Fibroblast of skin of left quadriceps (primary cell): ENCODE measurements at regions not wholly inside any gene's neighbourhood (a gene's known extent, or its start where the extent isn't known, plus 50 kb on each side); places are given as distances from the start of the nearest gene placed in this dataset.
"Not testable (repeated sequence)": the region's sequence is repeated elsewhere in the genome, so short reads cannot be mapped to it uniquely, and the experiment has no call there.

ENCODE experiments used
- DNase-seq, 2 experiments: peaks; one replicate each; pipeline ENCODE4 v3.0.0-alpha.2; 2013; ENCODE audit warnings: low read depth in 2 of 2

DNA sequence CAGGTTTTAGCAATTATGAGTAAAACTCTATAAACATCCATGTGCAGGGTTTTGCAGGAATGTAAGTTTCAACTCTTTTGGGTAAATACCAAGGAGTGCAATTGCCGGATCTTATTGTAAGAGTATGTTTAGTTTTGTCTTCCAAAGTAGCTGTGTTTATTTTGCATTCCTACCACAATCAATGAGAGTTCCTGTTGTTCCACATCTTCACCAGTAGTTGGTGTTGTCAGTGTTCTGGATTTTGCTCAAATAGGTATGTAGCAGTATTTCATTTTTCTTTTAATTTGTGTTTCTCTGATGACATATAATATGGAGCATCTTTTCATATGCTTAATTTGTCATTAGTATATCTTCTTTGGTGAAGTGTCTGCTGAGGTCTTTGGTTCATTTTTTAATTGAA is 185.1 kb upstream of the GALNT15 start:
- DNase-seq = no peak

DNA sequence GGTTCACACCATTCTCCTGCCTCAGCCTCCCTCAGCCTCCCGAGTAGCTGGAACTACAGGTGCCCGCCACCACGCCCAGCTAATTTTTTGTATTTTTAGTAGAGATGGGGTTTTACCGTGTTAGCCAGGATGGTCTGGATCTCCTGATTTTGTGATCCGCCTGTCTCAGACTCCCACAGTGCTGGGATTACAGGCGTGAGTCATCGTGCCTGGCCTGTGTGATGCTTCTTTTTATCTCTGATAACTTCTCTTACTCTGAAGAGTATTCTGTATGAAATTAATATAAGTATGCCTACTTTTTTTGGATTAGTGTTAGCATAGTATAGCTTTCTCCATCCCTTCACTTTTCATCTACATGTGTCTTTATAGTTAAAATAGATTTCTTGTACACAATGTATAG is 180.8 kb upstream of the GALNT15 start:
- DNase-seq = not testable (repeated sequence)

DNA sequence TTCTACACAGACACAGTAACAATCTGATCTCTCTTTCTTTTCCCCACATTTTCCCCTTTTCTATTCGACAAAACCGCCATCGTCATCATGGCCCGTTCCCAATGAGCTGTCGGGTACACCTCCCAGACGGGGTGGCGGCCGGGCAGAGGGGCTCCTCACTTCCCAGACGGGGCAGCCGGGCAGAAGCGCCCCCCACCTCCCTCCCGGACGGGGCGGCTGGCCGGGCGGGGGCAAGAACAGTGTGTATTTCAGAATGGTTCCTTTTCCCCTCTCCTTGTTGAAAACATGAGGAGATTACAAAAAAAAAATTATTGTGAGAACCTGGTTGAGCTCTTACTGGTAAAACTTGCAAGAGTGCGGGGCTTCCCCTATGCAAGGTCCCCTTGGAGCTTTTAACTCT is 178.0 kb upstream of the GALNT15 start:
- not testable (repeated sequence) for DNase-seq

DNA sequence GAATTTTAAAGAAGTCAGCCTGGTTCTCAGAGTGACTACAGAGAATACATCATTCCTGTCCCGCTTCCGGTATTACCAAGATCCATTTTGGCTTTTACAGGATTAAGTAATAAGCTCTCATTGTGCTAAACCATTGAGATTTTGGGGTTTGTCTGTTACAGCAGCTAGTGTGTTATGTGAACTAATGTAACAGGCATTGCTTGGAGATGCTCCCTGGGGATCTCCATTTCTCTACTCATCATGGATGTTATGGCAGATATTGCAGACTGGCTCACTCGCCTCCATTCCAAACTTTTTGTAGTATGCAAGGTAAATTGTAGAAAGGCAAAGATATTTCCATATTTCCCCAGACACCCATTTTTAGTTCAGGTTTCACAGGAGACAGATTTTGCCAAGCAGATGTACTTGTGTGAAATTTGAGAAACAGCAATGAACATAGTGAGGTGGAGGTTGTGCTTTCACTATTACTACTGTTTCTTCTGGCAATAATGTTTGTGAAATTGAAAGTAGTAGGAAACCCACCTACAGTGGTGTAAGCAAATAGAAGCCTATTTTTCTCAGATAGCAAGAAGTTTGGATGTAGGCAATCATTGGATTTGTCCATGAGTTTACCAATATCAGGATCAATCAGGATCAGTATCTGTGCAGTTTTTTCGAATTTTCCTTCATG is 177.1 kb upstream of the GALNT15 start:
- no peak for DNase-seq

DNA sequence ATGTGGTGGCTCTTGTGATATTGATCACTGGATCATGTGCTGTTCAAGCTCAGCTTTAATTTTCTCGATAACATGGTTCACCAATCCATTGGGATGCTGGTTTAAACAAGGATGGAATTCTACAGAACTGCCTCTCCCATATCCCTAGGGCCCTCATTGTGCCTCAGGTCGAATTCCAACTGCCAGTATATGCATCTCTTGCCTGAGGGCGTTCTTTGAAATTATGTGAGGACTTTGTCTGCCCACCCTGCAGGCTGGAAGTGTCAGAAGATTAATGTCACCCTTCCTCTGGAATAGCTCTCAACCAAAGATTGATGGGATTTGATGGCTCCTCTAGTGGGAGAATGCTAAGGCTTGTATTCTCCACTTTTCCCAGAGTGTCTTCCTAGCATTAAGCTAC is 175.6 kb upstream of the GALNT15 start:
- no peak for DNase-seq

DNA sequence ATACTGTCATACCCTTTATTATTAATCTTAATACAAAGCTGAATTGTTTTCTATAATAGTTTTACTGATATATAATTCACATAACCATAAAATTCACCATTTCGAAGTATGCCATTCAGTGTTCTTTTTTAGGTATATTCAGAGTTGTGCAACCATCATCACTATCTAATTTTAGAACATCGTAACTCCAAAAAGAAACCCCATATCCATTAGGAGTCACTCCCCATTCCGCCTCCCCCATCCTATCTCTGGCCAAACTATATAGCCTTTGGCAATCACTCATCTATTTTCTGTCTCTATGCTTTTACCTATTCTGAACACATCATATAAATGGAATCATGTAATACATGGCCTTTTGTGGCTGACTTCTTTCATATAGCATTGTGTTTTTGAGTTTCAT is 169.7 kb upstream of the GALNT15 start:
- DNase-seq = no peak

DNA sequence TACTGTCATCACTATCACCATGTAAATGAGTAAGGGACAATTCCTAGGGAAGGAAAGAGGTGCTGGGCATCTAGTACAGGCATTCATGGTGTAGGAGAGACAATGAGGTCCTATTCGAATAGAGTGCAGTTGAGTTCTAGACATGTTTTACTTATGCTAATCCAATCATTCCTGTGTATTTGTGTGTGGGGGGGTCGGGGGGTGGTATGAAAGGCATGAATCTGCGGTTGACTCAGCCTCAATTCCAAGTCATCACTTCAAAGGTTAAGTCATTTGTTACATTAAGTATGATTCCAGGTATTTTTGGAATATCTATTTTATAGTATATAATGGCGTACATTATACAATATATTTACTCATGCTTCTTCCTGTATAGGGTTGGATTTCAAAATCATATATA is 163.1 kb upstream of the GALNT15 start:
- no peak for DNase-seq

DNA sequence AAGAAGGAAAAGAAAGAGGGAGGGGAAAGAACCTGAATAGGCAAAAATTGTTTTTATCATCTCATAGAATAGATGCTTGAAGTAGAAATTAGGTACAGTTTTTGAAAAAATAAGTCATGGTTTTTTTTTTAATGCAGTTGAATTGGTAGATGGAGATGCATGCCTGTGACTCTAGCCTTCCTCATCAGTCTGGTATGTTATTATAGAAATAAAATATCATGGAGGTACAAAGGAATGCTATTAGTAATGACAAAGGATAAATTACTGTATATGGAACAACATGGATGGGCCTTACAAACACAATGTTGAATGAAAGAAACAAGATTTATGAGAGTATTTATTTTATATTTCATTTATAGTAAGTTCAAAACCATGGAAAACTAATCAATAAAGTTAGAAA is 162.4 kb upstream of the GALNT15 start:
- DNase-seq = peak; percentile 51 to 61

DNA sequence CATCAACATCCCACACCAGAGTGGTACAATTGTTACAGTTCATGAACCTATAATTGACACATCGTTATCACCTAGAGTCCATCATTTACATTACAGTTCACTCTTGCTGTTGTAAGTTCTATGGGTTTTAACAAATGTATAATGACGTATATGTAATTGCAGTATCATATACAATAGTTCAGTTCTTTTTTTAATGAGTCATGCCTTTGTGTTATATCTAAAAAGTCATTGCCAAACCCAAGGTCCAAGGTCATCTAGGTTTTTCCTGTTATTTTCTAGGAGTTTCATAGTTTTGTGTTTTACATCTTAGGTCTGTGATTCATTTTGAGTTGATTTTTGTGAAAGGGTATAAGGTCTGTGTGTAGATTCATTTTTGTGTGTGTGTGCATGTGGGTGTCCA is 160.9 kb upstream of the GALNT15 start:
- DNase-seq = no peak

DNA sequence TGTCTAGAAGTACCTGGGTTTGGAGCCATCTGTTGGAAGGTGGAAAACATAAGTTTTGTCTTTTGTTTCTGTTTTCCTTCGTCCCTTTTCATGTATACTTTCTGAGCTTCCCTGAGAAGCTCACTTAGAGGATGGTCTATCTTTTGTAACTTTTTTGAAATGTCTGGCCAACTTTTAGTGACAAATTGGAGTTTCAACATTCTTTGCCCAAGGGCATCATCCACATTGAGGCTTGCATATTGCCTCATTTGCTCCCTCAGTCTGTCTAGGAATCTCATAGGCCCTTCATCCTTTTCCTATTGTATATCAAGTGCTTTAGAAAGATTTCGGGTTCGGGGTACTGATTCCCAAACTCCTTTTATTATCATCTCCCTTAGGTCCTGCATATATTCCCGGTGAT is 152.7 kb upstream of the GALNT15 start:
- not testable (repeated sequence) for DNase-seq

DNA sequence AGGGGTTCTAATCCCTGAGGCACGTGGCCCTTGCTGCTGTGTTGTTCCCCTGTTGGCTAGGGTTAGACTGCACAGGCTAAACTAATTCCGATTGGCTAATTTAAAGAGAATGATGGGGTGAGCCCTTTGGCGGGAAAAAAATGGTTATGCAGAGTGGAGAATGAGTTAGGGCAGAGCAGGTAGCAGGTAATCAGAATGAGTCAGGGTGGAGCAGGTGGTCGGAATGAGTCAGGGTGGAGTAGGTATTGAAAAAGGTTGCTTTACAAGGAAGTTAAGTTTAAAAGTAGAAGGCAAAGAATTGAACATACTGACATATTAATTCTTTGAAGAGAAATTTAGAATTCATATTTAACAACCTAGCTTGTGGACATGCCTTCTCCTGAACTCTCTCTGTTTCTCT is 150.6 kb upstream of the GALNT15 start:
- DNase-seq = not testable (repeated sequence)

DNA sequence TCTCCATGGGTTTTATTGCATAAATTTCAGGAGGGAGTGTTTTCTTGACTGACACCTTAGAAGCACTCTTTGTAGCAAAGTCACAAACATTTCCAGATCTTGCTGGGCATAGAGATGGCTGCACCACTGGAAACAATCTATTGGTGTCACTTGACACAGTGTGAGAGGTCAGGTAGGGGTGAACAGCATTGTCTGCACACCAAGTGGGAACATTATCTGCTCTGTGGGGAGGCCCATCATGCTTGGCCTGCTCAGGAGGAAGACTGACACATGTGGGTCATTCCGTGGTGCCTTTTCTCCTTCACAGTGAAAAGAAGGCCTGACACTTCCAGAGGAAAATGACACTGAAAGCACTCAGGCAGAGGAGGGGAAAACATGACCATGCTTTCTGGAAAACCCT is 149.9 kb upstream of the GALNT15 start:
- no peak for DNase-seq

DNA sequence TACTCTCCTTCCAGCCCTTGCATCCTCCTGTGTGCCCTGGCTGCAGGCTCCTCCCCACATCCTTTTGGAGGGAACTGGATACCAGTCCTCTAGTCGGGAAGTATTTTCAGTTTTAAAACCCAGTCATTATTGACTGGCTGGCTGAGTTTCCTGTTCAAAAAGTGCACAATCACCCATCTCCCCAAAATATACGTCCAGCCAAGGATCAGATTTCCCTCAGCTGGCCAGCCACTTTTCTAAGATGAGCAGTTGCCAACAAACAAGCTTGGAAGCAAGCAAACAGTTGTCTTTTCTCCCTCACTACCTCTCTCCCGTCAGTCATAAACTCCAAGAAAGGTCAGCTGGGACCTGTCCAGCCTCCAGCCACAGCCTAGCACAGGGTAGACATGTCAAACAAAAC is 147.7 kb upstream of the GALNT15 start:
- DNase-seq = no peak

DNA sequence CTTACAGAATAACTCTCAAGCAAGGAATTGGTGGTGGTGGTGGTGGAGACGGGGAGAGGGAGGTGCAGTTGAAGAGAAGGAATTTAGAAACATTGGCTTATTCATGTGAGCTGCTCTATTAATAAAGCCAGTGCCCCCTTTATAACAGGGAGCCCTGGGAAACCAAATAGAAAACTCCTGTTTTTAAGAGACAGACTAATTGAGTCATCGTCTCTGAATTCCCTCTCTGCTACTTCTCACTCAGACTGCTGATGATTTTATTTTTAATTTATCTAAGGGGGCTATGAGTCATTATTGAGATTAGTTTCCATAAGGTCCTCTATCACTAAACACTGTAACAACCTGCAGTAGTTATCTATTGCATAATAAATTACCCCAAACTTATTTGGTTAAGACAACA is 145.9 kb upstream of the GALNT15 start:
- peak; percentile 59 to 64 for DNase-seq

DNA sequence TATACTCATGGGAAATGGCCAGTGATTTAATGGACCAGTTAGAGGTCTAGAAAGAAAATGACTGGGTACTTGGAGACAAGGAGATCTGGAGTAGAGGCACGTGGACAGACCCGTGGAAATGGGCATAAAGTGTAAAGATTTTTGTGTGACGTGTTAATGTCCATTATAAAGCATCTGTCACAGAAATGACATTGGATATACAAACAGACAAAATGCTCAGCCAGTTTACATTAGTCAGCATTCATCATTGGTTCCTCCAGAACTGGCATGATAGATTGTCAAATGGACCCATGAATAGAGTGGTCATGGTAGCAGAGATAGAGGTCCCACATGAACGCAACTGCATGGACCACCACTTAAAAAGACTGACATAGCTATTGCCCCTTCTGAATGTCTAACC is 144.1 kb upstream of the GALNT15 start:
- no peak for DNase-seq

DNA sequence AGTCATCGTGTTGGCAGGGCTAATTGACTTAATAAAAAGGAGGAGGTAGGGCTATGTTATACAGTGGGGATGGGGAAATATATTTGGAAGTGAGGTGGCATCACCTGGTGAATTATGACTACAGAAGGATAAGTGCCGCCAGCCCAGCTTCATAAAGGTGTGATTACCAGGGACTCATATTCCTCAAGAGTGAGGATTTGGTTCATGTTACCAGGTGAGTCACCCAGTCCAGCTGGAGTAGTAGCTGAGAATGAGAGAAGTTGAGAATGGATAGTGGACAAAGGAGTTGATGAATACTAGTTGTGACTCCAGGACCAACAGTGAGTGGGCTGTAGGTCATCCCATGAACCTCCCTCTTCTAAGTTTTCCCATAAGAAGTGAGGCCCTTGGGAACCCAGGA is 143.0 kb upstream of the GALNT15 start:
- no peak for DNase-seq

DNA sequence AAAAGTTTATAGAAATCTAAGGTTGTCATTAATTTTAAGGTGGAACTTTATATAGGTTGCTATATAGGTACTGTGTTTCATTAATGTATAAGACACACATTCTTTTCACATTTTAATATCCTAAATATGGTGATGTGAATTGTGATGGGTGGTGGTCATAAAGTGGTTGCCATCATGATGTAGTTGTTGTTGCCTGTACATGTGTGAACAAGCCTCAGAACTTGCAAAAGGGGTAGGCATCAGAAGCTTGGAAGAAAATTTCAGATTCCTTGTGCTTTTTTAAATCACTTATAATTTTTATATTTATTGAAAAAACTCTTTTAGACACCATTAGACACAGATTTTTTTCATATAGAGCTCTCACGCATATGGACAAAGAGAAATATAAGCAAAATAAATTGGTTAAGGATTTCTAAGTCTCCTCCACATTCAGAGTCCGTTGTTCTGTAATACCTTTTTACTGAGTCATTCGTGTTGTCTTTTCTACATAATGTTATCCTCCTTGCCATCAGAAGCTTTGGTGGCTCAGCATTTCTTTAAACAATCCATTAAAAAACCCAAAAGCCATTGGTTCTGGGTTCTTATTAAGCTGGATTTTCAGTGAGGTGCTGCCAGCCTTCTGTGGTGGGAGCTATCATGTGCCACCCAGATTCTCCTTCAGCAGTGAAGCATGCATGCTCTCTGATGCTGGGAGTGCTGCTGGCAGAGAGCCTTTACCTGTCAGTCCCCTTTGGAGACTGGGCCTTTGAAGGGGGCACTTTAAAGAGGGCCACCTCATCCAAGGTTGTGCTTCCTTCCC is 140.4 kb upstream of the GALNT15 start:
- no peak for DNase-seq

DNA sequence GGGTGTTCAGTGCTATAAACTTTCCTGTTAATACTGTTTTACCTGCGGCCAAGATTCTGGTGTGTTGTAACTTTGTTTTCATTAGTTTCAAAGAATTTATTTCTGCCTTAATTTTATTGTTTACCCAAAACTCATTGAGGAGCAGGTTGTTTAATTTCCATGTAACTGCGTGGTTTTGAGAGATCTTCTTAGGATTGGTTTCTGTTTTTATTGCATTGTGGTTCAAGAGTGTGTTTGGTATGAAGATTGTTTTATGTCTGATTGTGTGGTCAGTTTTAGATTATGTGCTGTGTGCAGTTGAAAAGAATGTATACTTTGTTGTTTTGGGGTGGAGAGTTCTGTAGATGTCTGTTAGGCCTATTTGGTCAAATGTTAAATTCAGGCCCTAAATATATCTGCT is 133.5 kb upstream of the GALNT15 start:
- no peak for DNase-seq

DNA sequence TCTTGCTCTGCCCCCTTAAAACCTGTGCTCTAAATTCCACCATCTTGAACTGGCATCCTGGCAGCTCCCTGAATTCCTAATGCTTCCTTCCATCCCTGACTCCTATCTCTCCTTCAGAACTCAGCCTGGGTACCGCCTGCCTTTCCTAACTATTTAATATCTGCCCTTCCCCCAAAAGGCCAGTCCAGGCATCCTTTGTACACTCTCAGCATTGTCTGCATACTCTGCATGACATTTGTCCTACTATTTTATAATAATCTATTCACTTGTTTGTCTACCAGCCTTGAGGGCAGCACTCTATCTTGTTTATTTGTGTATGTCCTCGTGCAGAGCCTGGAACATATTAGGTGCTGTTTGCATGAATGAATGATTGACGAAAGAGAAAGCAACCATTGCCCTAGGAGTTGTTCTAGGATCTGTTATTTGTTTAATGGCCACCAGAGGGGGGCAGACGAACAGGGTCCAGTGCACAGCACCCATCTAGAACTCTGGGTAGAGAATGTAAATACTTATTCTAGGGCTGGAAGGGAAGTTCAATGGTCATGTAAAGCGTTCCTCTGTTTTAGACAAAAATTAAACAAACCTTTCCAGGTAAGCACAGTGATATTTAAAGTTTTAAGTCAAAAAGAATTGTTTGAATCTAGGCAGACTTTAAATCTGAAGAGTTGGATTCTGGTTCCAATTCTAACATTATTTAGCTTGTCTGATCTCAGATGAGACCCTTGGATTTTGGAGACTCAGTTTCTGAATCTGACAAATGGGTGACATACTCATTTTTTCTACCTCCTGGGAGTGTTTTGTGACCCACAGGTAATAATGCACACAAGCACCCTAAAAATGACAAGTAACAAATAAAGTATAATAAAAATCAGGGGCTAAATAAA is 125.8 kb upstream of the GALNT15 start:
- peak; percentile 59 to 62 for DNase-seq

DNA sequence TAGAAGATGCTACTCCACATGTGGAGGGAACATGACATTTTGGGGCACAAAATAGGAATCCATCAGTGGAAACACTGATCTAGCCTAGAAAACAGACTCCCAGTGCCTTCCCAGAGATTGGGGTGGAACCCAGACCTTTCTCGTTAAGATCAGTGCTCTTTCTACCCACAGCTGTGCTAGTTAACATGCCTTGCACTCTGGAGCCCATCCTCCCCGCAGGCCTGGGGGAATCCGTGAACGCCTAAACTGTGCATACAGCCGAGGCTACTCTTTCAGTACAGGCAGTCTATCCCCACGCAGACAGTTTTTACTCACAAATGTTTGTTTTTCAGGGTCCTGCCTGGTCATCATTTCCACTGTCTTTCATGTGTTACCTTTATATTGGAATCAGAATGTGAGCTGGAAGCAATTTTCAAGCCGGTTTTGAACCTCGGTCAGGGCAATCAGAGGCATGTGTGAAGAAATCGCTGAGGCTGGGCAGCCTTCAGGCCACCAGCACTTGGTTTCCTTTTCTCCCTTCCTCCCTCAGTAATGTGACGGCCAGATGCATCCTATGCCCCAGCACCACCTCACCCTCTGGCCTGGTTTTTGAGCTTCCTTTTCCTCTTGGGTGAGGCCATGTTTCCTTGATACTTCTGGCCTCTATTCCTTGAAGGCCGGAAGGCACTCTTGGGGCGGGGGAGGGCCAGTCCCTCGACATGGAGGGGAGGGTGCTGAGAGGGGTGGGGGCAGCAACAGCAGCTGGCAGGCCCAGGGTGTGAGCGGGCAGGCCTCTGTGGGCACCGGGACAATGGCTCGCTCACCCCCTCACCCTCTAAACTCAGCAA is 123.6 kb upstream of the GALNT15 start:
- DNase-seq = no peak

DNA sequence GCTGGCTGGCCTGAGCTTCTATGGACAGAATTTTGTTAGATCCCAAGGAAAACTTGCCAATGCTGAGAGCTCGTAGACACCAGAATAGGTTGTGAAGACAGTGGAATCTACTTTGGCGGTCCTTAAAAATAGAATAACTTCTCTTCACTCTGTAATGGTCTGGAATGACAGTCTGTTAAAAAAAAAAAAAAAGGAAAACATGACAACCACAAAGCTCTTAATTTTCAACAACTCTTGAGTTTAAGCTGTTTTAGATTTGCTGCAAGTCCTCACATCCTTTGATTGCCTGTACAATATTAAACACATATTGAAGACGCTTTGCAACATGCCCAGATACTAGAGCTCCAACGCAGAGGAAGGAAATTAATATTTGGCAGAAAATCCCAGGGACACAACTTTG is 122.8 kb upstream of the GALNT15 start:
- DNase-seq = peak; percentile 49 to 62

DNA sequence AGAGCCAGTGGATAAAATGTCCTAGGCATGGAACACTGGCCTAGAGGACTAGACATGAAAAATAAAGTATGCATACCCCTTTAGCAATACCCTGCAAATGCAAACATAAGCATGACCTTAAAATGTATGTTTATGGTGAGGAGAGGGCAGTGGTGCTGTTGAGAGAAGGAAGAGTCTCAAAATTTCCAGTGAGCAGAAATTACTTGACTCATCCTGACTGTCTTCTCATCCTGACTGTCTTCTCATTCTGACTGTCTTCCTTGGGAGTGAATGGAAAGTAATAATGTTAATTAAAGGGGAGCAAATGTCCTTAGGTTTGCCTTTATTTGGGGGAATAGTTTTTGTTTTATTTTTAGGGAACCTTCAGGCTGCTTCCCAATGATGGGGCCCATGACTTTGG is 121.5 kb upstream of the GALNT15 start:
- no peak for DNase-seq
